ENCODE measurements at regions not wholly inside any gene's neighbourhood (a gene's known extent, or its start where the extent isn't known, plus 50 kb on each side); places are given as distances from the start of the nearest gene placed in this dataset.

DNA sequence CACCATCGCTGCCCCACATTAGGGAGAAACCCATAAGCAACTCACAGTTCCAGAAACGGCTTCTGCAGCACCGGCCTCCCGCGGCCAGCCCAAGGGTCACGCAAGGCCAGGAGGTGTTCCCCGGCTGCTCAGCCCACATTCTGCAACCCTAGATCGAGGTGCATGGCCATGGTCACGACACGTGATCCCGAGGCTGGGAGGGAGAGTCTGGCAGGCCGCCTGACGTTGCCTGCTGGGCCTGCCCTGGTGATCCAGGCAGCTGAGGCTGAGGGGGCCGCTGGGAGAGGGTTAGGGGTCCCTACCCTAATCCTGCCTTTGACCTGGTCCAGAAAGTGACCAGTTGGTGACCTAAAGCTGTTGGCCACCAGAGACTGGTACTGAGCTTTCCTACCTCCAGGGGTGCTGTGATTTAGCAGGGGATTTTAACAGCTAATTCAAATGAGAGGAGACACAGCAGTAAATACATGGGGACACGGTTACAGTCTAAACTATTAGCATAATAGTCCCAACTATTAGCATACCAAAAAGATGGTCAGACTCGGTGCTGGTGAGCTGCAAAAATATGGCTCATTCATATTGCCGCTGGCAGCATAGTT, 97.4 kb upstream of the CIBAR2 start (continued):
- TF ChIP-seq SRY (CRISPR knock-in tag; IDR thresholded peaks at IDR 0.05) (no peak), SIN3A (IDR thresholded peaks at IDR 0.05; ENCODE audit: borderline replicate concordance, low read depth, low read length) (no peak), ZNF703 (CRISPR knock-in tag; IDR thresholded peaks at IDR 0.05; ENCODE audit: borderline replicate concordance) (no peak), ATF7-NPFF (CRISPR knock-in tag; IDR thresholded peaks at IDR 0.05; ENCODE audit: low read depth) (no peak), ZNF720 (CRISPR knock-in tag; IDR thresholded peaks at IDR 0.05) (no peak), RCOR2 (CRISPR knock-in tag; IDR thresholded peaks at IDR 0.05) (no peak), REPIN1 (CRISPR knock-in tag; IDR thresholded peaks at IDR 0.05; ENCODE audit: borderline replicate concordance, low read depth) (no peak), SMYD3 (CRISPR knock-in tag; IDR thresholded peaks at IDR 0.05) (no peak), GATA4 (IDR thresholded peaks at IDR 0.05; ENCODE audit: borderline replicate concordance, low read depth) (no peak), ARNTL (CRISPR knock-in tag; IDR thresholded peaks at IDR 0.05) (peak; percentile 94), NRL (CRISPR knock-in tag; IDR thresholded peaks at IDR 0.05; ENCODE audit: borderline replicate concordance) (no peak), ZNF678 (CRISPR knock-in tag; IDR thresholded peaks at IDR 0.05) (no peak), PTBP1 (IDR thresholded peaks at IDR 0.05; ENCODE audit: low read depth, low read length, poor library complexity, severe bottlenecking) (no peak), BRD4 (CRISPR knock-in tag; IDR thresholded peaks at IDR 0.05) (no peak), ZBTB1 (CRISPR knock-in tag; IDR thresholded peaks at IDR 0.05; ENCODE audit: borderline replicate concordance) (no peak), NR2F6 (IDR thresholded peaks at IDR 0.05) (peak; percentile 40; the same call in 1 of the 2 replicates), NR2F6 (CRISPR knock-in tag; IDR thresholded peaks at IDR 0.05) (peak; percentile 89), ZNF776 (CRISPR knock-in tag; IDR thresholded peaks at IDR 0.05) (no peak), SSRP1 (CRISPR knock-in tag; IDR thresholded peaks at IDR 0.05) (no peak)
- TF ChIP-seq, protein P1, sequence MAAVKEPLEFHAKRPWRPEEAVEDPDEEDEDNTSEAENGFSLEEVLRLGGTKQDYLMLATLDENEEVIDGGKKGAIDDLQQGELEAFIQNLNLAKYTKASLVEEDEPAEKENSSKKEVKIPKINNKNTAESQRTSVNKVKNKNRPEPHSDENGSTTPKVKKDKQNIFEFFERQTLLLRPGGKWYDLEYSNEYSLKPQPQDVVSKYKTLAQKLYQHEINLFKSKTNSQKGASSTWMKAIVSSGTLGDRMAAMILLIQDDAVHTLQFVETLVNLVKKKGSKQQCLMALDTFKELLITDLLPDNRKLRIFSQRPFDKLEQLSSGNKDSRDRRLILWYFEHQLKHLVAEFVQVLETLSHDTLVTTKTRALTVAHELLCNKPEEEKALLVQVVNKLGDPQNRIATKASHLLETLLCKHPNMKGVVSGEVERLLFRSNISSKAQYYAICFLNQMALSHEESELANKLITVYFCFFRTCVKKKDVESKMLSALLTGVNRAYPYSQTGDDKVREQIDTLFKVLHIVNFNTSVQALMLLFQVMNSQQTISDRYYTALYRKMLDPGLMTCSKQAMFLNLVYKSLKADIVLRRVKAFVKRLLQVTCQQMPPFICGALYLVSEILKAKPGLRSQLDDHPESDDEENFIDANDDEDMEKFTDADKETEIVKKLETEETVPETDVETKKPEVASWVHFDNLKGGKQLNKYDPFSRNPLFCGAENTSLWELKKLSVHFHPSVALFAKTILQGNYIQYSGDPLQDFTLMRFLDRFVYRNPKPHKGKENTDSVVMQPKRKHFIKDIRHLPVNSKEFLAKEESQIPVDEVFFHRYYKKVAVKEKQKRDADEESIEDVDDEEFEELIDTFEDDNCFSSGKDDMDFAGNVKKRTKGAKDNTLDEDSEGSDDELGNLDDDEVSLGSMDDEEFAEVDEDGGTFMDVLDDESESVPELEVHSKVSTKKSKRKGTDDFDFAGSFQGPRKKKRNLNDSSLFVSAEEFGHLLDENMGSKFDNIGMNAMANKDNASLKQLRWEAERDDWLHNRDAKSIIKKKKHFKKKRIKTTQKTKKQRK (IDR thresholded peaks at IDR 0.05; ENCODE audit: low read length): no peak
- TF ChIP-seq, protein P2, sequence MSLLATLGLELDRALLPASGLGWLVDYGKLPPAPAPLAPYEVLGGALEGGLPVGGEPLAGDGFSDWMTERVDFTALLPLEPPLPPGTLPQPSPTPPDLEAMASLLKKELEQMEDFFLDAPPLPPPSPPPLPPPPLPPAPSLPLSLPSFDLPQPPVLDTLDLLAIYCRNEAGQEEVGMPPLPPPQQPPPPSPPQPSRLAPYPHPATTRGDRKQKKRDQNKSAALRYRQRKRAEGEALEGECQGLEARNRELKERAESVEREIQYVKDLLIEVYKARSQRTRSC (CRISPR knock-in tag; IDR thresholded peaks at IDR 0.05; ENCODE audit: low read depth): no peak
- TF ChIP-seq, protein P3, sequence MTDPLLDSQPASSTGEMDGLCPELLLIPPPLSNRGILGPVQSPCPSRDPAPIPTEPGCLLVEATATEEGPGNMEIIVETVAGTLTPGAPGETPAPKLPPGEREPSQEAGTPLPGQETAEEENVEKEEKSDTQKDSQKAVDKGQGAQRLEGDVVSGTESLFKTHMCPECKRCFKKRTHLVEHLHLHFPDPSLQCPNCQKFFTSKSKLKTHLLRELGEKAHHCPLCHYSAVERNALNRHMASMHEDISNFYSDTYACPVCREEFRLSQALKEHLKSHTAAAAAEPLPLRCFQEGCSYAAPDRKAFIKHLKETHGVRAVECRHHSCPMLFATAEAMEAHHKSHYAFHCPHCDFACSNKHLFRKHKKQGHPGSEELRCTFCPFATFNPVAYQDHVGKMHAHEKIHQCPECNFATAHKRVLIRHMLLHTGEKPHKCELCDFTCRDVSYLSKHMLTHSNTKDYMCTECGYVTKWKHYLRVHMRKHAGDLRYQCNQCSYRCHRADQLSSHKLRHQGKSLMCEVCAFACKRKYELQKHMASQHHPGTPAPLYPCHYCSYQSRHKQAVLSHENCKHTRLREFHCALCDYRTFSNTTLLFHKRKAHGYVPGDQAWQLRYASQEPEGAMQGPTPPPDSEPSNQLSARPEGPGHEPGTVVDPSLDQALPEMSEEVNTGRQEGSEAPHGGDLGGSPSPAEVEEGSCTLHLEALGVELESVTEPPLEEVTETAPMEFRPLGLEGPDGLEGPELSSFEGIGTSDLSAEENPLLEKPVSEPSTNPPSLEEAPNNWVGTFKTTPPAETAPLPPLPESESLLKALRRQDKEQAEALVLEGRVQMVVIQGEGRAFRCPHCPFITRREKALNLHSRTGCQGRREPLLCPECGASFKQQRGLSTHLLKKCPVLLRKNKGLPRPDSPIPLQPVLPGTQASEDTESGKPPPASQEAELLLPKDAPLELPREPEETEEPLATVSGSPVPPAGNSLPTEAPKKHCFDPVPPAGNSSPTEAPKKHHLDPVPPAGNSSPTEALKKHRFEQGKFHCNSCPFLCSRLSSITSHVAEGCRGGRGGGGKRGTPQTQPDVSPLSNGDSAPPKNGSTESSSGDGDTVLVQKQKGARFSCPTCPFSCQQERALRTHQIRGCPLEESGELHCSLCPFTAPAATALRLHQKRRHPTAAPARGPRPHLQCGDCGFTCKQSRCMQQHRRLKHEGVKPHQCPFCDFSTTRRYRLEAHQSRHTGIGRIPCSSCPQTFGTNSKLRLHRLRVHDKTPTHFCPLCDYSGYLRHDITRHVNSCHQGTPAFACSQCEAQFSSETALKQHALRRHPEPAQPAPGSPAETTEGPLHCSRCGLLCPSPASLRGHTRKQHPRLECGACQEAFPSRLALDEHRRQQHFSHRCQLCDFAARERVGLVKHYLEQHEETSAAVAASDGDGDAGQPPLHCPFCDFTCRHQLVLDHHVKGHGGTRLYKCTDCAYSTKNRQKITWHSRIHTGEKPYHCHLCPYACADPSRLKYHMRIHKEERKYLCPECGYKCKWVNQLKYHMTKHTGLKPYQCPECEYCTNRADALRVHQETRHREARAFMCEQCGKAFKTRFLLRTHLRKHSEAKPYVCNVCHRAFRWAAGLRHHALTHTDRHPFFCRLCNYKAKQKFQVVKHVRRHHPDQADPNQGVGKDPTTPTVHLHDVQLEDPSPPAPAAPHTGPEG (CRISPR knock-in tag; IDR thresholded peaks at IDR 0.05): no peak
